ENCODE measurements at regions not wholly inside any gene's neighbourhood (a gene's known extent, or its start where the extent isn't known, plus 50 kb on each side); places are given as distances from the start of the nearest gene placed in this dataset.

- no peak overlapping the region for H3K4me3 ChIP-seq (ENCODE audit: low read depth, low read length)
- no peak for TF ChIP-seq CTCF (IDR thresholded peaks at IDR 0.05; ENCODE audit: low read depth, low read length, missing control alignments)
- no peak for DNase-seq (ENCODE audit: low read depth)
These were observed 344.2 kb upstream of the E2F7 start for GRCh38 chr12:77409551-77409950.

GRCh38 chr12:77407931-77408330 is 342.6 kb upstream of the E2F7 start:
- no peak for DNase-seq (ENCODE audit: low read depth)
- TF ChIP-seq CTCF (IDR thresholded peaks at IDR 0.05; ENCODE audit: low read depth, low read length, missing control alignments), result no peak
- no peak overlapping the region for H3K4me3 ChIP-seq (ENCODE audit: low read depth, low read length)

GRCh38 chr12:77406219-77406905 is 341.0 kb upstream of the E2F7 start:
- H3K4me3 ChIP-seq (ENCODE audit: low read depth, low read length), result no peak overlapping the region
- TF ChIP-seq CTCF (IDR thresholded peaks at IDR 0.05; ENCODE audit: low read depth, low read length, missing control alignments), result no peak
- no peak for DNase-seq (ENCODE audit: low read depth)

GRCh38 chr12:77402716-77403115 is 337.3 kb upstream of the E2F7 start:
- no peak for DNase-seq (ENCODE audit: low read depth)
- no peak overlapping the region for H3K4me3 ChIP-seq (ENCODE audit: low read depth, low read length)
- no peak for TF ChIP-seq CTCF (IDR thresholded peaks at IDR 0.05; ENCODE audit: low read depth, low read length, missing control alignments)

- H3K4me3 ChIP-seq (ENCODE audit: low read depth, low read length), result no peak overlapping the region
- DNase-seq (ENCODE audit: low read depth), result no peak
- TF ChIP-seq CTCF (IDR thresholded peaks at IDR 0.05; ENCODE audit: low read depth, low read length, missing control alignments), result no peak
These were observed 336.4 kb upstream of the E2F7 start for GRCh38 chr12:77401770-77402081.

GRCh38 chr12:77401064-77401769 is 335.8 kb upstream of the E2F7 start:
- no peak for TF ChIP-seq CTCF (IDR thresholded peaks at IDR 0.05; ENCODE audit: low read depth, low read length, missing control alignments)
- DNase-seq (ENCODE audit: low read depth), result no peak
- no peak overlapping the region for H3K4me3 ChIP-seq (ENCODE audit: low read depth, low read length)
